BJ (cell line): ENCODE measurements at regions not wholly inside any gene's neighbourhood (a gene's known extent, or its start where the extent isn't known, plus 50 kb on each side); places are given as distances from the start of the nearest gene placed in this dataset.
"Not testable (repeated sequence)": the region's sequence is repeated elsewhere in the genome, so short reads cannot be mapped to it uniquely, and the experiment has no call there.

Source experiments
- CTCF ChIA-PET: fragments of 350-600 bp; formaldehyde crosslinking; extraction: SDS; loops from one replicate; lab custom pipeline; 2021; ENCODE audit warnings: antibody characterized with exemption, inconsistent platforms; lab: Yijun Ruan, JAX
- POLR2A ChIA-PET: fragments of 300-600 bp; sonication (Branson Sonifier 250); formaldehyde crosslinking; extraction: SDS; loops from one replicate; lab custom pipeline; 2021; ENCODE audit warnings: antibody characterized with exemption; lab: Charles Lee
- DNase-seq: peaks from one replicate; pipeline ENCODE4 v3.0.0-alpha.2; 2011; ENCODE audit warnings: low read depth
- H3K27me3 ChIP-seq: 2 replicates; pipeline ENCODE4 v1.6.0; 2011; ENCODE audit warnings: low read length; ENCODE audit not compliant: control insufficient read depth, insufficient read depth
- H3K36me3 ChIP-seq: 2 replicates; pipeline ENCODE4 v1.5.1; 2011; ENCODE audit warnings: low read length; ENCODE audit not compliant: control insufficient read depth, insufficient read depth
- H3K4me3 ChIP-seq: 2 replicates; pipeline ENCODE4 v1.5.1; 2011; ENCODE audit warnings: low read depth, mild to moderate bottlenecking, control low read depth, low read length
- CTCF ChIP-seq: IDR thresholded peaks from 2 replicates; pipeline ENCODE4 v1.5.1; 2011; ENCODE audit warnings: low read depth, mild to moderate bottlenecking, control low read depth, inconsistent platforms, low read length, moderate library complexity; ENCODE audit not compliant: insufficient read depth

GRCh38 chr17:45592433-45592923, 102.0 kb upstream of the PLEKHM1 start:
- CTCF ChIA-PET: interaction anchor here (1.0 kb wide), 3 partner anchors 572 to 695 kb away, joined by 3 read pairs; no protein-coding TSS in a partner anchor
- POLR2A ChIA-PET, H3K27me3 ChIP-seq, H3K36me3 ChIP-seq, H3K4me3 ChIP-seq, DNase-seq: not testable (repeated sequence)
- peak; percentile 62 for TF ChIP-seq CTCF

- H3K27me3 ChIP-seq, H3K36me3 ChIP-seq, POLR2A ChIA-PET, H3K4me3 ChIP-seq, DNase-seq, CTCF ChIA-PET: not testable (repeated sequence)
Measured at GRCh38 chr17:45596347-45596746, 105.8 kb upstream of the PLEKHM1 start.

GRCh38 chr17:45600052-45601012, 109.8 kb upstream of the PLEKHM1 start:
- H3K4me3 ChIP-seq, CTCF ChIA-PET, POLR2A ChIA-PET, H3K27me3 ChIP-seq, DNase-seq, H3K36me3 ChIP-seq: not testable (repeated sequence)

- H3K36me3 ChIP-seq, CTCF ChIA-PET, POLR2A ChIA-PET: not testable (repeated sequence)
Measured at GRCh38 chr17:45601013-45601412, 110.5 kb upstream of the PLEKHM1 start.

GRCh38 chr17:45601605-45602539, 111.4 kb upstream of the PLEKHM1 start:
- H3K36me3 ChIP-seq, H3K27me3 ChIP-seq, CTCF ChIA-PET, POLR2A ChIA-PET, DNase-seq, H3K4me3 ChIP-seq: not testable (repeated sequence)

More at GRCh38 chr17:45601013-45601412, 110.5 kb upstream of the PLEKHM1 start:
- not testable (repeated sequence) for H3K4me3 ChIP-seq, DNase-seq, H3K27me3 ChIP-seq

GRCh38 chr17:45605751-45606150, 115.2 kb upstream of the PLEKHM1 start:
- H3K36me3 ChIP-seq, POLR2A ChIA-PET, H3K4me3 ChIP-seq, H3K27me3 ChIP-seq, CTCF ChIA-PET, DNase-seq: not testable (repeated sequence)

GRCh38 chr17:45619984-45620405, 129.5 kb upstream of the PLEKHM1 start:
- H3K36me3 ChIP-seq, CTCF ChIA-PET, POLR2A ChIA-PET, DNase-seq, H3K27me3 ChIP-seq: not testable (repeated sequence)
- H3K4me3 ChIP-seq: peak overlapping the region; percentile 46

GRCh38 chr17:45620468-45620867, 129.9 kb upstream of the PLEKHM1 start:
- CTCF ChIA-PET, POLR2A ChIA-PET, H3K27me3 ChIP-seq, DNase-seq, H3K36me3 ChIP-seq: not testable (repeated sequence)
- peak overlapping the region; percentile 46 for H3K4me3 ChIP-seq

- H3K4me3 ChIP-seq: peak overlapping the region; percentile 21; the same call in 1 of the 2 replicates
Measured at GRCh38 chr17:45621087-45621486, 130.6 kb upstream of the PLEKHM1 start.

GRCh38 chr17:45622295-45622694, 131.8 kb upstream of the PLEKHM1 start:
- H3K27me3 ChIP-seq, DNase-seq, H3K36me3 ChIP-seq, POLR2A ChIA-PET, H3K4me3 ChIP-seq, CTCF ChIA-PET: not testable (repeated sequence)

More at GRCh38 chr17:45621087-45621486, 130.6 kb upstream of the PLEKHM1 start:
- H3K36me3 ChIP-seq, CTCF ChIA-PET, DNase-seq, H3K27me3 ChIP-seq, POLR2A ChIA-PET: not testable (repeated sequence)
